GM12865 (cell line): ENCODE measurements at regions not wholly inside any gene's neighbourhood (a gene's known extent, or its start where the extent isn't known, plus 50 kb on each side); places are given as distances from the start of the nearest gene placed in this dataset.

Experiments
- DNase-seq: peaks from one replicate; pipeline ENCODE4 v3.0.0; 2010; ENCODE audit warnings: low read depth
- H3K4me3 ChIP-seq: 2 replicates; pipeline ENCODE4 v1.5.1; 2011; ENCODE audit warnings: mild to moderate bottlenecking, low read depth, low read length, control low read depth
- CTCF ChIP-seq: IDR thresholded peaks from 2 replicates; pipeline ENCODE4 v1.5.1; 2011; ENCODE audit warnings: low read length, control low read depth, low read depth, inconsistent platforms; ENCODE audit not compliant: insufficient read depth; ENCODE audit errors: missing control alignments

DNA sequence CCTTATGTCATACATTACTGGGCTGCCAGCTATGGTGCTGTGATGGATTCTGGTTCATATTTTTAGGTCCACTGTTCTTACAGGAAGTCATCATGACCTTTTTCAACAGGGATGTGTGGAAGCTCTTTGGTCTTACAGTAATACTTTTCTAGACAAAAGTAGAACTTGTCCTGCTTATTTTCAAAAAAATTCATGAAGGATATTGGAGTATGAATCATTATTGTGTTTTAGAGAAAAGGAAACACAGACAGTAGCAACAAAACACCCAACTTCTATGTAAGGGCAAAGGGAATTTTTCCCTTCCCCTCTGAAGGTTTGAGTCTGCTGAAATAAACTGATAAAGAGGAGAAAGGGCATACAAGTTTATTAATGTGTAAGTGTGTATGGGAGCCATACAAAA, 54.7 kb upstream of the FAM9C start:
- H3K4me3 ChIP-seq = no peak overlapping the region
- DNase-seq = no peak
- TF ChIP-seq CTCF = no peak

- no peak for TF ChIP-seq CTCF
- no peak for DNase-seq
- no peak overlapping the region for H3K4me3 ChIP-seq
Measured at GRCh38 chrX:13096728-13097127, 52.3 kb upstream of the FAM9C start.

- no peak for TF ChIP-seq CTCF
- no peak overlapping the region for H3K4me3 ChIP-seq
- DNase-seq = no peak
Measured at GRCh38 chrX:13094828-13095341, 50.5 kb upstream of the FAM9C start.

DNA sequence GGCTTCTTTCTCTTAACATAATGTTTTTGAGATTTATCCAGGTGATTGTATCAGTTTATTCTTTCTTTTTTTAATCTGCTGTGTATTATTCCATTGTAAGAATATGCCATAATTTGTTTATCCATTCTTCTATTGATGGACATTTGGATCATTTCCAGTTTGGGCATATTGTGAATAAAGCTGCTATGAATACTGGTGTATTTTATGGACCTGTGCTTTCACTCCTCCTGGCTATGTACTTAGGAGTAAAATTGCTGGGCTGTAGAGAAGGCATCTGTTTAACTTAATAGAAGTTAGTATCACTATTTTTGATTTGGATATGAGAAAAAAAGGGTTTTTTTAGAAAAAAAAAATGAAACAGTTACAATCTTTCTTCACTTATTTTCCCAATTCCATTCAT, 50.0 kb upstream of the FAM9C start:
- no peak for TF ChIP-seq CTCF
- DNase-seq = no peak
- H3K4me3 ChIP-seq = no peak overlapping the region
